Spleen (tissue), 7 donors: ENCODE measurements at regions not wholly inside any gene's neighbourhood (a gene's known extent, or its start where the extent isn't known, plus 50 kb on each side); places are given as distances from the start of the nearest gene placed in this dataset.

Source experiments
- CTCF ChIP-seq, 11 experiments: fragments of 200-600 bp in 7 of 11; fragments of 450-650 bp in 4 of 11; sonication (generic) in 4 of 11; IDR thresholded peaks in 8 of 11; conservative IDR thresholded peaks in 3 of 11; 1 replicate in 7 of 11; 2 replicates in 4 of 11; pipeline versions ENCODE4 v1.4.0 to v1.8.0; 2016 to 2021; ENCODE audit warnings: antibody characterized with exemption in 11 of 11, inconsistent platforms in 4 of 11, mild to moderate bottlenecking in 1 of 11
- POLR2A ChIP-seq, 3 donors: fragments of 450-650 bp; IDR thresholded peaks; one replicate each; pipeline ENCODE4 v1.5.1; 2017; ENCODE audit warnings: antibody characterized with exemption in 3 of 3, mild to moderate bottlenecking in 1 of 3
- donor health status: DM: no; HTN: no; CAD: no; lungs with moderate emphysema.
- donor health status: DM: no; HTN: no; CAD: no.
- donor health status: DM: no; HTN: no; CAD: no.

- no peak for TF ChIP-seq CTCF (IDR thresholded peaks at IDR 0.05 in 8 of 11, conservative IDR thresholded peaks at IDR 0.05 in 3 of 11)
- no peak for TF ChIP-seq POLR2A (IDR thresholded peaks at IDR 0.05)
Measured at GRCh38 chr16:55179411-55179810, 144.6 kb upstream of the IRX6 start.
